Colon (tissue), 2 donors: ENCODE measurements at regions not wholly inside any gene's neighbourhood (a gene's known extent, or its start where the extent isn't known, plus 50 kb on each side); places are given as distances from the start of the nearest gene placed in this dataset.

Experiments
- FAIRE-seq: peaks from 2 replicates; lab custom pipeline; 2012; peaks lifted over from hg19 to GRCh38; lab: Jason Lieb, UNC
- donor health status: control.
- donor health status: control.

- FAIRE-seq = no peak
These were observed 66.4 kb upstream of the DUSP22 start for GRCh38 chr6:225907-226306.

GRCh38 chr6:226516-227073, 65.7 kb upstream of the DUSP22 start:
- FAIRE-seq = no peak

- no peak for FAIRE-seq
These were observed 65.1 kb upstream of the DUSP22 start for GRCh38 chr6:227074-227782.

- no peak for FAIRE-seq
These were observed 64.4 kb upstream of the DUSP22 start for GRCh38 chr6:227812-228338.

- no peak for FAIRE-seq
These were observed 63.2 kb upstream of the DUSP22 start for GRCh38 chr6:228881-229651.

- no peak for FAIRE-seq
These were observed 60.5 kb upstream of the DUSP22 start for GRCh38 chr6:231779-232178.

GRCh38 chr6:232982-233640, 59.2 kb upstream of the DUSP22 start:
- no peak for FAIRE-seq

- no peak for FAIRE-seq
These were observed 57.4 kb upstream of the DUSP22 start for GRCh38 chr6:234706-235372.

GRCh38 chr6:235763-236360, 56.4 kb upstream of the DUSP22 start:
- no peak for FAIRE-seq

- no peak for FAIRE-seq
These were observed 55.8 kb upstream of the DUSP22 start for GRCh38 chr6:236519-236918.

GRCh38 chr6:240151-240550, 52.1 kb upstream of the DUSP22 start:
- FAIRE-seq = no peak

- FAIRE-seq = no peak
These were observed 50.9 kb upstream of the DUSP22 start for GRCh38 chr6:241336-241865.
